BLaER1 (cell line): ENCODE measurements at regions not wholly inside any gene's neighbourhood (a gene's known extent, or its start where the extent isn't known, plus 50 kb on each side); places are given as distances from the start of the nearest gene placed in this dataset.

Source experiments
- H3K27ac ChIP-seq: shearing (Covaris generic); formaldehyde crosslinking; 2 replicates; pipeline ENCODE4 v1.8.1; 2022
- H3K27me3 ChIP-seq: shearing (Covaris generic); formaldehyde crosslinking; 2 replicates; pipeline ENCODE4 v1.8.1; 2022
- H3K36me3 ChIP-seq: shearing (Covaris generic); formaldehyde crosslinking; 2 replicates; pipeline ENCODE4 v1.8.1; 2022
- H3K4me1 ChIP-seq: shearing (Covaris generic); formaldehyde crosslinking; 2 replicates; pipeline ENCODE4 v1.8.1; 2022
- H3K4me2 ChIP-seq: shearing (Covaris generic); formaldehyde crosslinking; 2 replicates; pipeline ENCODE4 v1.8.1; 2022
- H3K4me3 ChIP-seq: shearing (Covaris generic); formaldehyde crosslinking; 2 replicates; pipeline ENCODE4 v1.8.1; 2022
- H3K9ac ChIP-seq: shearing (Covaris generic); formaldehyde crosslinking; 2 replicates; pipeline ENCODE4 v1.8.1; 2022
- H3K9me3 ChIP-seq: shearing (Covaris generic); formaldehyde crosslinking; 2 replicates; pipeline ENCODE4 v1.8.1; 2022
- H4K20me1 ChIP-seq: shearing (Covaris generic); formaldehyde crosslinking; 2 replicates; pipeline ENCODE4 v1.8.1; 2022
- Cebpa-rat ChIP-seq: shearing (Covaris generic); IDR thresholded peaks from 2 replicates; pipeline ENCODE4 v1.8.1; 2022

- no peaks in the 10 kb centered on the region for H3K27me3 ChIP-seq
- H3K9me3 ChIP-seq: no peaks in the 10 kb centered on the region
- H4K20me1 ChIP-seq: no peaks in the 10 kb centered on the region
- H3K4me1 ChIP-seq: no peaks in the 10 kb centered on the region
- no peak overlapping the region for H3K9ac ChIP-seq
- no peak overlapping the region for H3K4me2 ChIP-seq
- H3K4me3 ChIP-seq: no peak overlapping the region
- no peak overlapping the region for H3K27ac ChIP-seq
- no peaks in the 10 kb centered on the region for H3K36me3 ChIP-seq
- TF ChIP-seq Cebpa-rat: no peak
Observed at GRCh38 chr5:129821477-129822131, 73.7 kb downstream of the MINAR2 start.

- Histone ChIP-seq H3K4me2 (no peak overlapping the region), H3K36me3 (no peaks in the 10 kb centered on the region), H3K27ac (no peak overlapping the region)
Observed at GRCh38 chr5:129830288-129830687, 74.0 kb upstream of the CHSY3 start.

GRCh38 chr5:129836321-129836720, 67.9 kb upstream of the CHSY3 start:
- no peak overlapping the region for H3K27ac ChIP-seq
- H3K4me2 ChIP-seq: no peak overlapping the region
- H3K4me1 ChIP-seq: no peaks in the 10 kb centered on the region
- H3K9me3 ChIP-seq: no peaks in the 10 kb centered on the region
- no peak overlapping the region for H3K9ac ChIP-seq
- no peaks in the 10 kb centered on the region for H4K20me1 ChIP-seq
- H3K36me3 ChIP-seq: no peaks in the 10 kb centered on the region
- H3K4me3 ChIP-seq: no peak overlapping the region
- no peak for TF ChIP-seq Cebpa-rat
- H3K27me3 ChIP-seq: no peaks in the 10 kb centered on the region

More at GRCh38 chr5:129830288-129830687, 74.0 kb upstream of the CHSY3 start:
- Histone ChIP-seq H3K27me3 (no peaks in the 10 kb centered on the region), H3K4me3 (no peak overlapping the region), H3K9me3 (no peaks in the 10 kb centered on the region), H3K4me1 (no peaks in the 10 kb centered on the region), H4K20me1 (no peaks in the 10 kb centered on the region), H3K9ac (no peak overlapping the region)
- TF ChIP-seq Cebpa-rat: no peak

- no peak overlapping the region for H3K4me3 ChIP-seq
- no peak overlapping the region for H3K27ac ChIP-seq
- no peaks in the 10 kb centered on the region for H3K36me3 ChIP-seq
- no peak overlapping the region for H3K4me2 ChIP-seq
- H4K20me1 ChIP-seq: no peaks in the 10 kb centered on the region
- TF ChIP-seq Cebpa-rat: no peak
- peaks cover 8% of the 10 kb centered on the region for H3K4me1 ChIP-seq
- H3K9ac ChIP-seq: no peak overlapping the region
- H3K9me3 ChIP-seq: no peaks in the 10 kb centered on the region
- no peaks in the 10 kb centered on the region for H3K27me3 ChIP-seq
Observed at GRCh38 chr5:129844764-129845163, 59.5 kb upstream of the CHSY3 start.

- Histone ChIP-seq H3K27ac (no peak overlapping the region), H3K4me1 (peaks cover 36% of the 10 kb centered on the region), H3K36me3 (no peaks in the 10 kb centered on the region), H3K4me2 (peak overlapping the region; percentile 44; the same call in 1 of the 2 replicates), H3K9ac (no peak overlapping the region), H3K27me3 (no peaks in the 10 kb centered on the region), H4K20me1 (no peaks in the 10 kb centered on the region), H3K9me3 (no peaks in the 10 kb centered on the region), H3K4me3 (no peak overlapping the region)
- TF ChIP-seq Cebpa-rat: no peak
Observed at GRCh38 chr5:129852747-129853352, 51.4 kb upstream of the CHSY3 start.

- Histone ChIP-seq H3K27ac (no peak overlapping the region), H4K20me1 (no peaks in the 10 kb centered on the region), H3K9me3 (no peaks in the 10 kb centered on the region), H3K4me2 (peak overlapping the region; percentile 44), H3K36me3 (no peaks in the 10 kb centered on the region), H3K9ac (no peak overlapping the region), H3K27me3 (no peaks in the 10 kb centered on the region), H3K4me3 (no peak overlapping the region), H3K4me1 (peaks cover 35% of the 10 kb centered on the region)
- TF ChIP-seq Cebpa-rat: no peak
Observed at GRCh38 chr5:129853588-129853987, 50.7 kb upstream of the CHSY3 start.
